NT2/D1 (cell line): ENCODE measurements at regions not wholly inside any gene's neighbourhood (a gene's known extent, or its start where the extent isn't known, plus 50 kb on each side); places are given as distances from the start of the nearest gene placed in this dataset.
A peak's percentile ranks its signal among the peaks of the same experiment; 100 is the strongest.

ENCODE experiments used
- DNase-seq: peaks from one replicate; pipeline ENCODE4 v3.0.0-alpha.2; 2011; ENCODE audit warnings: low read depth, low spot score
- H3K27me3 ChIP-seq: 2 replicates; pipeline ENCODE4 v1.6.0; 2011; ENCODE audit warnings: mild to moderate bottlenecking; ENCODE audit not compliant: insufficient read length, insufficient read depth
- H3K36me3 ChIP-seq: 2 replicates; pipeline ENCODE4 v1.6.1; 2011; ENCODE audit warnings: mild to moderate bottlenecking, low read length, mixed read lengths; ENCODE audit not compliant: insufficient read depth, insufficient read length
- H3K4me1 ChIP-seq: 2 replicates; pipeline ENCODE4 v1.5.1; 2011; ENCODE audit not compliant: insufficient read depth, insufficient read length
- H3K4me3 ChIP-seq: 2 replicates; pipeline ENCODE4 v1.5.1; 2011; ENCODE audit warnings: low read depth; ENCODE audit not compliant: insufficient read length
- H3K9ac ChIP-seq: 2 replicates; pipeline ENCODE4 v1.6.0; 2011; ENCODE audit warnings: low read depth; ENCODE audit not compliant: insufficient read length
- H3K9me3 ChIP-seq: 2 replicates; pipeline ENCODE4 v1.5.1; 2011; ENCODE audit warnings: mild to moderate bottlenecking, low read length; ENCODE audit not compliant: insufficient read depth
- SUZ12 ChIP-seq: IDR thresholded peaks from 2 replicates; pipeline ENCODE4 v1.6.1; 2011; ENCODE audit not compliant: insufficient read length, insufficient read depth; ENCODE audit errors: extremely low read depth
- YY1 ChIP-seq: IDR thresholded peaks from 2 replicates; pipeline ENCODE4 v1.6.1; 2011; ENCODE audit not compliant: insufficient read length, insufficient read depth
- ZNF274 ChIP-seq: IDR thresholded peaks from 2 replicates; pipeline ENCODE4 v1.6.1; 2011; ENCODE audit warnings: mild to moderate bottlenecking, low read depth, low read length

DNA sequence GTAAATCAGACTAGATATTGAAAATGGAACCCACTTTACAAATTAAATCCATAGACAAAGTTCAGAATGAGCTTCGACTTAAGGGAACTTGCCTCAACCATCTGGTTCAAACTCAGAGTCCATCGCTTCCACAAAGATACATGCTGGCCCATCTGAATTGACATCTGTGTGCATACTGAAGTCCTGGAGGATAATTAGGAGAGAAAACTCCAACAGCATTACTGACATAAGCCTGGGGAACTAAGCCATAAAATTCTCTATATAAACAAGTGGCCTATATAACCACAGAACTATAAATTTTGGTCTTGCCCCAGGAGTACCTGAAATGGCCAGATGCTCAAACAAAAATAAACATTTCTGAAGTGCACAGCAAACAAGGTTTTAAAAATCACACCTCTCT is 94.4 kb downstream of the IZUMO3 start:
- no peak overlapping the region for H3K4me3 ChIP-seq
- no peaks in the 10 kb centered on the region for H3K4me1 ChIP-seq
- no peak for DNase-seq
- no peak overlapping the region for H3K9ac ChIP-seq
- H3K27me3 ChIP-seq = no peaks in the 10 kb centered on the region
- peaks cover 8% of the 10 kb centered on the region; the same call in 1 of the 2 replicates for H3K9me3 ChIP-seq
- H3K36me3 ChIP-seq = no peaks in the 10 kb centered on the region
- TF ChIP-seq YY1 (no peak), SUZ12 (no peak), ZNF274 (no peak)

DNA sequence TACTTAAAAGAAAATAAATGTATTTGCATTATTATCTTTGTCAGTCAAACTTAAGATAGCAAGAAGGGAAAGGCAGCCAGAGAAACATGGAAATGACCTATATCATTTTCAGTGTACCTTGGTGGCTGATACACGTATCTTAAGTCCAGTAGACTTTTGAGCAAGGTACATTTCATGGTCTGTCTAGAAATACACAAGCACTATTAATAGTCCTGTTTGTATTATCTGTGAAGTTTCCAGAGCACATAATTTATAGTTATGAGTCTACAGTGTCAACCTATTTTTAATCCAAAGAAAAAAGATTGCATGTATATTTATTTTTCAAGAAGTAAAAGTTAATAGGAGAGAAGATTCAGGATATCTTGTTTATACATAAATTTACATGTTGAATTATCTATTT is 95.7 kb downstream of the IZUMO3 start:
- Histone ChIP-seq H3K9me3 (0 out of 2 replicates have a peak, but pooled peaks cover 3% of the 10 kb centered on the region), H3K9ac (no peak overlapping the region), H3K4me1 (no peaks in the 10 kb centered on the region), H3K4me3 (no peak overlapping the region), H3K36me3 (no peaks in the 10 kb centered on the region), H3K27me3 (no peaks in the 10 kb centered on the region)
- no peak for DNase-seq
- TF ChIP-seq SUZ12 (no peak), YY1 (no peak), ZNF274 (no peak)

DNA sequence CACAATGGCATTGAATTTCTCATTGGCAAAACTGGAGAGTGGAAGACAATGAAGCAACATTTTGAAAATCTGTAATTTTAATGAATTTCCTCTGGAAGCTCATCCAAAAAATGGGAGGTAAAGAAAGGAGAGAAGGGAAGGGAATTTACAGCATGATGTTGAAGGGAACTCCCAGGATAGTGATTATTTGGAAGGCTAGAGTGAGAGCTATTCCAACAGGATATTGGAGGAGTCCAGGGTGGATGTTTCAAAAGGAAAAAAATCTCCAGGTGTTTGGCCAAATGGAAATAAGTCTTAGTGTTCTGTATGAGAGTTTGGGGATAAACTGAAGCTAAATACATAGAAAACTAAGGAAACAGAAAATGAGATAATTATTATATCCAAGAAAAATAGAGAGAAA is 106.2 kb downstream of the IZUMO3 start:
- no peak overlapping the region for H3K9ac ChIP-seq
- no peaks in the 10 kb centered on the region for H3K4me1 ChIP-seq
- no peaks in the 10 kb centered on the region for H3K27me3 ChIP-seq
- H3K4me3 ChIP-seq = no peak overlapping the region
- no peaks in the 10 kb centered on the region for H3K9me3 ChIP-seq
- TF ChIP-seq YY1 = no peak
- no peak for TF ChIP-seq ZNF274
- TF ChIP-seq SUZ12 = no peak
- no peaks in the 10 kb centered on the region for H3K36me3 ChIP-seq
- DNase-seq = no peak

DNA sequence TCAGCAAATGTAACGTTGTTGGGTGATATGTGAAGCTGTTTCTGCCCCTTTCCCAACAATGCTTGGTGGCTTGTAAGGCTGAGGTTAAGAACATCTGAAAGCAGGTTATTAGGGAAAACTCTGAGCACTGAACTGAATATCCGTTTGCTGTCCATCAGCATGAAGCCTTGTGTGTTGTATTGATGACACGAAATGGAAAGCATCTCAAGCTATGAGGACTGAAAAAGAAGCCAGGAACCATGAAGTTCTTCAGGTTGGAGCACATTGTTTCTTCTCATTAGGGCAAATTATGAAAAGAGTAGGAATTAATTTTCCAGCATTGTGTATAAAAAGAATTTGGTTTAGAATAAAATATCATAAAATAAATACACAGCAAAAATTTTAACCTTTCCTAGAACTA is 106.8 kb downstream of the IZUMO3 start:
- Histone ChIP-seq H3K27me3 (no peaks in the 10 kb centered on the region), H3K9me3 (no peaks in the 10 kb centered on the region), H3K4me3 (no peak overlapping the region), H3K36me3 (no peaks in the 10 kb centered on the region), H3K9ac (no peak overlapping the region), H3K4me1 (no peaks in the 10 kb centered on the region)
- TF ChIP-seq SUZ12 (no peak), ZNF274 (no peak), YY1 (no peak)
- DNase-seq = no peak

DNA sequence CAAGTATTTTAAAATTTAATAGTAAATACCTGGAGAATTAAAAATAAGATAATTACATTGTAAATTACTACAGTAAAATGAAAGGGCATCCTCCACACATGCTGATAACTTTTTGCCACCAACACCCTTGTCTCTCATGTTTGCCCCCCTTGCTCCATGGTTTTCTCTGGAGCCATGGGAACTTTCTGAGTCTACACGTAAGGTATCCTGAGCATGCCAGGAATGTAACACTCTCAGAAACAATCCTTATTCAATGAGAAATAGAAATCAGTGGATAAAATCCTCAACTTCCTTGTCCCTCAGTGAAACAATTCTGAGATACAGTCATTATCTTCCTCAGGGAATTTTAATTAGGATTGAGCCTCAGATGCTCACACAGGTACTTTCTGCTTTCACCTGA is 108.9 kb downstream of the IZUMO3 start:
- peak; percentile 39 for DNase-seq
- no peak for TF ChIP-seq YY1
- no peak for TF ChIP-seq SUZ12
- Histone ChIP-seq H3K4me1 (no peaks in the 10 kb centered on the region), H3K9me3 (no peaks in the 10 kb centered on the region), H3K27me3 (no peaks in the 10 kb centered on the region), H3K9ac (no peak overlapping the region), H3K36me3 (no peaks in the 10 kb centered on the region), H3K4me3 (no peak overlapping the region)

DNA sequence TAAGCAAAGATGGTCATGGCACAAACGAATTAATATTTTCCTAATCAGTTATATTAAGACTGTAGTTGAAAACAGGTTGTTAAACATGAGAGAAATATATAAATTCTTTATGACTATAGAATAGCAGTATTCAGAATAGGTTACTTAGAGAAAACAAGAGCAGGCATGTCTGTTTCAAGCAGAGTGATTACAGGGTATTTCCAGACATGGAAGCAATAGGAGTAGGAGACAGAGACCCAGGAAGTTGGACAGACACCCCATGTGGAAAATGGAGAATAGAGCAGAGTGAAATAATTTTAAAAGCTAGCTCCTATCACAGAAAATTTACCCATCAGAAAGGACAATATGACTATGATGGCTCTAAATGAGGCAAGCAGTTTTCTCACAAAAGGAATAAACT is 111.5 kb downstream of the IZUMO3 start:
- no peak for DNase-seq
- H3K36me3 ChIP-seq = no peaks in the 10 kb centered on the region
- no peaks in the 10 kb centered on the region for H3K9me3 ChIP-seq
- H3K27me3 ChIP-seq = no peaks in the 10 kb centered on the region
- no peak overlapping the region for H3K9ac ChIP-seq
- H3K4me1 ChIP-seq = no peaks in the 10 kb centered on the region
- TF ChIP-seq SUZ12 = no peak
- no peak for TF ChIP-seq ZNF274
- TF ChIP-seq YY1 = no peak
- no peak overlapping the region for H3K4me3 ChIP-seq

DNA sequence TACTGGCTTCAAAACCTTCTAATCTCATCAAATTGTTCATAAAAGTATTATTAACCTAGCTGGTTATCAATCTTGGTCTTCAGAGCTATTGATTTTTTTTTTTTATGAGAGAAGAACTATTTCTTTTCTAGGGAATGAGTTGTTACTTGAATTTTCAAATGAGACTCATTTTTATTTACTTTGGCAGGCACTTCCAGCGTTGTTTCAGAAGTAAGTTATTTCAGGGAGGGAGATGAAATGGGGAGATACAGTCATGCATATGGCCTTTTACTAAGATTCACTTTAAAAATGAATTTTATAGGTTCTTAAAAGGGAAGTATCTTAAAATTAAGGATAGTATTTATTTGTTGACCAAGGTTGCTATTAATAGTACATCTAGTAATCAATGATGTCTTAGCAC is 129.6 kb downstream of the IZUMO3 start:
- Histone ChIP-seq H3K4me3 (no peak overlapping the region), H3K9ac (no peak overlapping the region), H3K27me3 (no peaks in the 10 kb centered on the region), H3K36me3 (no peaks in the 10 kb centered on the region), H3K9me3 (no peaks in the 10 kb centered on the region), H3K4me1 (no peaks in the 10 kb centered on the region)
- no peak for TF ChIP-seq YY1
- TF ChIP-seq ZNF274 = no peak
- TF ChIP-seq SUZ12 = no peak
- DNase-seq = no peak

DNA sequence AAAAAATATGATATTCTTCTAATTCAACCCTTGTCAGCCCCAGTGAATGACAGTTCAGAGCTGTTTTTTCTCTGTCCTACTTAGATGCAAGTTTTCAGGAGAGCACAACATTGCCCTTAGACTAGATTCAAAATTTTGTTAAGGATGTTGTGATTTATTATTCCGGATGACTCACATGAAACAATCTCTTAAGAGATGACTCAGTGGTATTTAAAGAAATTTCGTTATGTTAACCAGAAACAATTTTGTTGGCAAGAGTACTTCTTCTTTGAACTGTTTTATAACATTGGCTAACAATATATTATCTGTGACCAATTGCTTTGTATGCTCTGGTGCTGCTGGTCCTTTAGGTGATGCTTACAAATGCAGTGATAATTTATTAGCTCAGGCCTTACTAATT is 132.0 kb downstream of the IZUMO3 start:
- Histone ChIP-seq H3K9me3 (0 out of 2 replicates have a peak, but pooled peaks cover under 1% of the 10 kb centered on the region), H3K27me3 (no peaks in the 10 kb centered on the region), H3K4me3 (no peak overlapping the region), H3K9ac (no peak overlapping the region), H3K4me1 (no peaks in the 10 kb centered on the region), H3K36me3 (no peaks in the 10 kb centered on the region)
- DNase-seq = no peak
- TF ChIP-seq SUZ12 (no peak), YY1 (no peak), ZNF274 (no peak)
